Anterior cingulate cortex (tissue), 58 donors: ENCODE measurements at regions not wholly inside any gene's neighbourhood (a gene's known extent, or its start where the extent isn't known, plus 50 kb on each side); places are given as distances from the start of the nearest gene placed in this dataset.
A peak's percentile ranks its signal among the peaks of the same experiment; 100 is the strongest.
"Not testable (repeated sequence)": the region's sequence is repeated elsewhere in the genome, so short reads cannot be mapped to it uniquely, and the experiment has no call there.

Experiments used
- DNase-seq, 58 donors: peaks; one replicate each; lab custom pipeline; 2025; lab: John Stamatoyannopoulos, UW

DNA sequence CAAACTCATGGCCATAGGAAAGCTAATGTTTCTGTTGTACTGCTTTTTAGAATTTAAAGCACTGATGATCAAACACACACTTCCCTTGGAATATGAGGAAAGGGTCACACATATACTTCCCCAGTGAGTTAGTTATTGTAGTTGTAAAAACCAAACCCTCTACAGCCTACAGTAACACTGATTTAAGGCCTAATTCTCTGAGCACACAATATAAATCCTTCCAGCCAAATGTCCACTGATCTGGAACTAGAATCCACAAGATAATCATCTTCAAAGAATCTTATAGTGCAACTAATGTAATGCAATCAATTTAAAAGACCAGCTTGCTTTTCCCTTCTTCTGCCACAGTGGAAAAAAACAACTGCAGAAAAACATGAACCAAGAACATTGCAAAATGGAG is 219.3 kb downstream of the CAAP1 start:
- DNase-seq: no peak

DNA sequence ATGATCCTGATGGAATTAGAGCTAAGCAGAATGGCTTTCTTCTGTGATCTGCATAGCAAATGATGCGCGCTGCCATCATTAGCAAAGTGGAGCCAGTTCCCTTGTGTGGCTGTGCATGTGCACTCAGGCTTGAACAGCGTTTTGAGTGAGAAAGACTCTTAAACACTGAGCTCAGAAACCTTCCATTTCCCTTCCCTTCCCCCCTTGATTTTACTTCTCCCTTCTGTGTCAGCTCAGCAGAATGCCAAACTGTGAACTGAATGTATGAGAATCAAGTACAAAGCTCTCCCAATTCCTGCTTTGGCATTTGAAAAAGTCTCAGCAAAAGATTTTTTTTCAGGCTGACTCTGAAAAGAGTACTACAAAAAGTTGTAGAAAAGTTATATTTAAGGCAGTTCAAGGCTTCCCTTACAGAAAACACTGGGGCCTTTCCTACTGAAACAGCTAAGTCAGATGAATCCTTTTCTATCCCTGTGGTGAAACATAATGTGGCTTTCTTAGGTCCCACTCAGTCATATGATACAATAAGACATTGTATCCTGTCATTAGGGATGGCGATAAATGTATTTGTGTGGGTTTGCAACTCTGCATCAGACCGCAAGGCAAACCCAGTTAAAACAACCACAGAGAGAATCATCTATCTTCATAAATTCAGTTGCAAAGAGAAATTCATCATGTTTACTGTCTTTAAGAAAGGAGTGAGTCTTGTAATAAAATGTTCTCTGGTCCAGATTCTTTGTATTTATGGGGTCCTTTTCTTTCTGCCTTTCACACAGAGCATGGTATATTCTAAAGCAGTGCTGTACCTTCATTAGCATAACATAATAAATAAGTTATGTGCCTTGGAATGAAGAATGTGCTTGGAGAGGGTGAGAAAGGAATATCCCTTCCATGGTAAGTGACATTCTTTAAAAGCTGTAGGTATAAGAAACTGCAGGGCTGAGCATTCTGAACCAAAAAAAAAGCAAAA is 222.6 kb downstream of the CAAP1 start:
- peak in 17 of 58 donors; percentile 0 to 42 (median 13) for DNase-seq

DNA sequence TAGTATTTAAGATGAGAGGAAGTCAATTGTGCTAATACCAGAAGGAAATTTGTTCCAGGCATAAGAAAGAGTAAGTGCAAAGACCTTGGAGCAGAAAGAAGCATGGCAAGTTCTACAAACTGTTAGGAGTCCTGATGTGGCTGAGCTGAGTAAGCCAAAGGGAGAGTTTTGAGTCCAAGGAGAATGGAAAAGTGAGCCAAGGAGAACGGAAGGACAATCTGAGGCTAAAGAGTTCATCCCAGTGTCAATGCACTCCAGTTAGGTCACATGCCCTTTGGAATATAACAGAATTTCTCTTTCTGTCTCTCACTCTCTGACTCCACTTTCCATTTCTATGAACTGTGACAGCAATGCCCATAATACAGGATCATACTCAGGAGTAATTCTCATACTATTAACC is 224.7 kb downstream of the CAAP1 start:
- DNase-seq: no peak

GRCh38 chr9:26665666-26666065 is 226.9 kb downstream of the CAAP1 start:
- DNase-seq: no peak

GRCh38 chr9:26664087-26664773 is 228.4 kb downstream of the CAAP1 start:
- not testable (repeated sequence) for DNase-seq

DNA sequence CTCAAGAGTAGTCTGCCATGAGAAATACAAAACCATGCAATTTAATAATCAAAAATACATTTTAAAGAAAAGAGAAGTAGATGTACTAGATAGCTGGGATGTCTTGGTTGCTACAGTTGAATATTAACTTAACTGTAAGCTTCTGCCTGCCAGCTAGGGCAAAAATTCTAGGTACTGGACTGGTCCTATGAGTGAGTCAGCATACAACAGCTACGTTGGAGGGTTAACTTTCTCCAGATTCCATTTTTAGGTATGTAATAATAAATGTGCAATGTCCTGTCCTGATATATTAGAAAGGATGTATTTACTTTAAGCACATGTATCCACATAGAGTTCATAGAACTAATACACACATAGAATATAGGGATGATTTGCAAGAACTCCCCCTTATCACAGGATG is 230.1 kb downstream of the CAAP1 start:
- no peak for DNase-seq

- DNase-seq: no peak
Measured at GRCh38 chr9:26658476-26658875, 234.1 kb downstream of the CAAP1 start.

DNA sequence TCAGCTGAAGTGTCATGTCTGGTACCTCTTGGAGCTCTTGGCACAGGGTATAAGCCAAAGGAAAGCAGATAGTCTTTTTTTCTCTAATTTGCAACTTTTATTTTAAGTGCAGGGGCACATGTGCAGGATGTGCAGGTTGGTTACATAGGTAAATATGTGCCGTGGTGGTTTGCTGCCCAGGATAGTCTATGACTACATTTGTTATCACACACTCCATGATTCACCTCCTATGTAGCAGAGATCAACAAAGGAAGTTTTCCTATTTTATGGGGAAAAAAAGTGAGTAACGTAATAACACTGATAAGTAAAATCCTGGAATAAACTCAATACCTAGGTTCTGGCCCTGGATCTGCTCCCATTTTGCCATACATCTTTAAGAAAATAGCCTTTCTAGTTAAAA is 234.6 kb downstream of the CAAP1 start:
- no peak for DNase-seq

DNA sequence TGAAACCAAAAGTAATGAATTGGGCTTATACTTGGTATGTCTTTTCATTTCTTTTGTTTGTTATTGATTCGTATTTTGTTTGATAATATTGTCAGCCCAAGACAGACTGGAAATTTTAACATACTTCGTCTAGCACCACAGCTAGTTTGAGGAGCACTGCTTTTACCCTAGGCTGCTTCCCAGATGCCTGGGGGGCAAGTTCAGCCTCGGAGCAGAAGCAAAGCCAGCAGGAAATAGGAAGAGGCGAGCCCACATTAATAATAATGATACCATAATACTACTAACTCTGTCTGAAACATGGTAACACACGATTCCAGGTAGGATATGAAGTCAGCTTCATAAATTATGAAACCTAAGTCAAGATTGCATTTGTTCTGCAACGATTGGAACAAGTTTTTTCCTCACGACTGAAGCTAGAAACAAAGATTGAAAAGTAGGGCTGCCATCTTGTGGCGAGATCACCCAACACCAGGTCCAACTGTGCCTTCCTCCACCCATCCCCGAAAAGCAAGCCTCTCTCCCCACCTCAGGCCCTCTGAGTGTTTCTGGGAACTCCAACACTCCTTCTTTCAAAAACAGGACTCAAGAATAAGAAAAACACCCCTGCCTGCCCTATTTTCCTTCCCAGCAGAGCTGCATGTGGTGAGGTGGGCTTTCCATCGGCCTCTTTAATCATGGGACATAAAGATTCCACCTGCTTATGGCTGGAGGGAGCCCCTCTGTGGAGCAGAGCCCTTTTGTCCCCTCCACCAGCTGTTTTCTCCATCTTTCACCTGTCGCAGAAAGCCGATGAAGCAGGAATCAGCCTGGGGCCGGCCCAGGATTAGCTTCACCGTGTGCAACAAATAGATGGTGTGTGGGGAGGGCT is 236.4 kb downstream of the CAAP1 start:
- peak in 40 of 58 donors; percentile 2 to 71 (median 10) for DNase-seq

DNA sequence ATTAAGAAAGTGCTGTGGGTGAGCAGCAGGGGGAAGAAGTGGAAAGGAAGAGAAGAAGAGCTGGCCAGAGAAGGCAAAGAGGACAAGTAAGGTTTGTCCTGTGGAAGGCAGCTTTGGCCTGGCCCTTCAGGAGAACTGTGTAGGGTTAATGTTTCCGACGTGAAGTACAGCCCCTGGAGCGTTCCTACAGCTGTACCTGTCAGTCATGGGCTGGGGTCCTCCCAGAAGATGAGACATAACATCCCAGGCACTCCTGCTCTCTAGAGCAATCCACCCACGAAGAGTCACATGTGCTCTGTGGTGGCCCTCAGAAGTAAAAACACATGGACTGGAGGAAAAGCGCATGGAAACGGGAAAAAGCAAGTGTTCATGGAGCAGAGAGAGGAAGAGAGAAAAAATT is 237.4 kb downstream of the CAAP1 start:
- DNase-seq: no peak

- DNase-seq: no peak
Measured at GRCh38 chr9:26650325-26650724, 242.3 kb downstream of the CAAP1 start.

DNA sequence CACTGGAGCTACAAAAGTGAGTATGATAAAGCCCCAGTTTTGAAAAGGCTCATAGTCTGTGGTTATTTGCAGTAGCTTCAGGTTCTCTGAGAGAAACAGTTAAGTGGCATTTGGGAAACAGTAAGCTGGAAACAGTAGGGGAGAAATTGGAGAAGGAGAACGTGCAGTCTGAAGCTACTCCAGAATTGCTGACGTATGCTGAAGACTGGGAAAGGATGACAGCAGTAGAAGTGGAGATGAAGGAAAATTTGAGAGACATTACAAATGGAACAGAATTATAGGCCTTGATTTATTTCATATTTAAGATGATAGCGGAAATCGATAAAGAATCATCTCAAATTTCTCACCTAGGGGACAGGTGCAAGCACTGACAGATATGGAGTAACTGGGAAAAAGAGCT is 248.8 kb downstream of the CAAP1 start:
- no peak for DNase-seq

- no peak for DNase-seq
Measured at GRCh38 chr9:26639761-26640160, 252.8 kb downstream of the CAAP1 start.

DNA sequence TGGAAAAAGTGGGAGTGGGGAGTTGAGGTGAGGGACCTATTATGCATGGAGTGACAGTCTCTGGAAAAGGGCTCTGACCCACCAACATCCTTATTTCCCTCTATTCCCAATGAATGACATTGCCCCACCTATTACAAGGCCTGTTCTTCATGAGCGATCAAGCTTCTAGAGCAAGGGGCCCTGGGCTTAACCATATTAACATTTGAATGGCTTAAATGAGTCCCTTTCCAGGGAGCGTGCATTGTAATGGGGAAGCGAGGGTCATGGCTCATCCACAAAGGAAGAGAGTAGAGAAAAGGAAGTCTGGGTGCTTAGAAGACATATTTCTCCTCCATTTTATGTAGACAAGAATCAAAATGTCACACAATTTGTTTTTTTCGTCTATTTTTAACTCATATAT is 255.5 kb downstream of the CAAP1 start:
- DNase-seq: no peak

GRCh38 chr9:26613851-26614350 is 278.7 kb downstream of the CAAP1 start:
- not testable (repeated sequence) for DNase-seq

- no peak for DNase-seq
Measured at GRCh38 chr9:26612211-26612610, 280.4 kb downstream of the CAAP1 start.

- no peak for DNase-seq
Measured at GRCh38 chr9:26606756-26607155, 285.8 kb downstream of the CAAP1 start.

DNA sequence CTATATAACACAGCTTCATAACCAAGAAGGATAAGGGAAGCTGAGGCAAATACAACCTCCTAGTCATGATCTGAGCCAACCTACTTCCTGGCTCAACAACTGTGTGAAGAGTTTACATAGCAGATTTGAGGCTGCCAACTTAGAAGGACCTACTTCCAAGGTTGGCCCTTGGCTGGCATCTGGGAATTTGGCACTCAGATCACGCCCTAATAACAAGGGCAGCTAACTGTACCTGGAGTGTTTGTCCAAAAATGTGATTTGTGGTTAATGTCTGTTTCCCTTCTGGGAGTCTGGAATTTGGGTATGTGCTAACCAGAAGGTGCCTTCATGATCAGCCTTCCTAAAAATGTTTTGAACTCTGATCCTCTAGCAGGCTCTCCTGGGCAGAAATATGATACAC is 287.2 kb downstream of the CAAP1 start:
- DNase-seq: no peak

GRCh38 chr9:26604076-26604662 is 288.4 kb downstream of the CAAP1 start:
- DNase-seq: no peak

GRCh38 chr9:26603617-26604016 is 289.0 kb downstream of the CAAP1 start:
- no peak for DNase-seq
